SKM-1 treated with dmso at 0.1 percent for 144 hours (cell line): ENCODE measurements at regions not wholly inside any gene's neighbourhood (a gene's known extent, or its start where the extent isn't known, plus 50 kb on each side); places are given as distances from the start of the nearest gene placed in this dataset.
"Not testable (repeated sequence)": the region's sequence is repeated elsewhere in the genome, so short reads cannot be mapped to it uniquely, and the experiment has no call there.

Experiments used
- DNase-seq: peaks from one replicate; lab custom pipeline; 2025; ENCODE audit not compliant: unreplicated experiment; lab: John Stamatoyannopoulos, UW

DNA sequence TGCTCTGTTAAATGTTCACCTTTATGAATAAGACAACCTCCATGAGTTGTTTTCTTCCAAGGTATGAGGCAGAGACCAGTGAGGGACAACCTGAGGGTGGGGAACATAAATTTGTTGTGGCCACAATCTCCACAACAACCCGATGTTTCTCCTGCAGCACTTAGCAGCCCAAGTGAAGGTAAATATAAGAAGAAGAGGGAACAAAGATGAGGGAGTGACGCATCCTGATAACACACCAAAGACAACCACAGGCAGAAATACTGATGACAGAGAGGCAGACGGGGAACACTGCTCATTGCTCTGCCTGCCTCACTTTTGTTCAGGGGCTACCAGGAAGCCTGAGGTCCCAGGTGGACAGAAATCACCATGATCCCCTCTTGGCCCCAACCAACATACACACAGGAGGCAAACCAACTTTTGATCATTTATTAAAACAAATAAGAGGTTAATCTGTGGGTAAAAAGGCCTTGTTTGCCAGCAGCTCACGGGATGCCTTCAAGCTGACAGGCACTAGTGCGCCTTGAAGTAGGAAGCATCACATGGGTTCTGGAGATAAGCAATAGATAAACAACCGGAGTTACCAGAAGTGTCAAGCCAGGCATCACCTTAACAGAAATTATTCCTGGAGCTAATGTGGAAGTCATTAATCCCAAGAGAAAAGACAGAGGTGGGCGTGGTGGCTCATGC lies 104.9 kb upstream of the ALDH3B2 start:
- not testable (repeated sequence) for DNase-seq

DNA sequence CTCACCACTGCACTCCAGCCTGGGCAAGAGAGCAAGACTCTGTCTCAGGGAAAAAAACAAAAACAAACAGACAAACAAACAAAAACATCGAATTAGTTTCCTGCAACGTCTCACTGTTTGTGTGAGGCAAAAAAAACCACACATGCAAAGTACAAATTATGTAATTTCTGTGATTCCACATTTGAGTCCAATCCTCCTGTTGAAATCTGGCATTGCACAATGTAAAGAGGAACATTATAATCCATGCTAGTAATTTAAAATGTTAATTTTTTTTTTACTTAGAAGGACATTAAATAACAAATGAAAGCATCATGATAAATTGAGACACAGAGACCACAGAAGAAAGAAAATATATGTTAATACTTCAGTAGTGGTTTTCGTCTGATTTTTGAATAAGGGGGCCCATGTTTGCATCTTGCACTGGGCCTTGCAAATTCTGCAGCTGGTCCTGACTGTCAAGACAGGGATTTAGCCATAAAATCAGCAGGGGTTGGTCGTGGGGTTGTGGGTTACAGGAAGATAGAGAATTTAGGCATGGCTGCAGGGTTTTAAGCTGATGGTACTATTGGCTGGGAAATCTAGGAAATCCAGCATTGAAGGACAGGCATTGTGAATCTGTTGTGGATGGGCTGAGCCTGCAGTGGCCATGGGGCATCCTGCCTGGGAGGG lies 102.6 kb upstream of the ALDH3B2 start:
- no peak for DNase-seq

DNA sequence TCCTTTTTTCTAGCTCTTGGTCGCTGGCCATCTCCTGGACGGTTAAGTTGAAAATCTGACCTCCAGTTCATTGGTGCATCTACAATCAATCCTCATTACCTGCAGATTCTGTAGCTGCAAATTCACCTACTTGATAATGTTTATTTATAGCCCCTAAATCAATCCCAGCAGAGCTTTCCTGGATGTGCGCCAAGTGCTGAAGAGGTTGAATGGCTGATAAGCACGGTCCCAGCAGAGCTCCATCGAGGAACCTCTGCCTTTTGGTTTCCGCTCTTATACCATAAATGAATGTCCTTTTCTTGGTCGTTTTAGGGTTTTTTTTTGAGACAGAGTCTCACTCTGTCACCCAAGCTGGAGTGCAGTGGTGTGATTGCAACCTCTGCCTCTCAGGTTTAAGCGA lies 99.8 kb upstream of the ALDH3B2 start:
- DNase-seq, result not testable (repeated sequence)

DNA sequence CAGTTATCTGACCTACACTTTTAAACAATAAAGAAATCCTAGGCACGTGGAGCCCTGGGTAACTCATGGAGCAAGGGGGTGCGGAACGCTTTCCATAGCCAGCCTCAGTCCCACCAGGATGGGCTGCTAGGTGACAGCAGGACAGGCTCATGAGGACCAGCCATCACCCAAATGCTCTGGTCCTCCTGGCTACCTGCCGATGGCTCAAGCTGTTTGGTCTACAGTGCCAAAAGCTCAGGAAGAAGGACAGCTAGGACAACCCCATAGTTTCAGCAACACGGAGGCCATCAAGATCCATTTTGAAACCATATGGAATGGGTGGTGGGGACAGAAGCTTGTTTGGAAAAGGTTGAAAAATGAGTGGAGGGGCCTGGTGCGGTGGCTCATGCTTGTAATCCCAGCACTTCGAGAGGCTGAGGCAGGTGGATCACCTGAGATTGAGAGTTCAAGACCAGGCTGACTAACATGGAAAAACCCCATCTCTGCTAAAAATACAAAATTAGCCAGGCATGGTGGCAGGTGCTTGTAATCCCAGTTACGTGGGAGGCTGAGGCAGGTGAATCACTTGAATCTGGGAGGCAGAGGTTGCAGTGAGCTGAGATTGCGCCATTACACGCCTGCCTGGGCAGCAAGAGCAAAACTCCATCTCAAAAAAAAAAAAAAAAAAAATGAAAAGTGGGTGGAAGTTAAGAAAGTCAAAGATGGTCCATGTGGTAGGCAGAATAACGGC lies 93.7 kb upstream of the ALDH3B2 start:
- DNase-seq, result not testable (repeated sequence)

DNA sequence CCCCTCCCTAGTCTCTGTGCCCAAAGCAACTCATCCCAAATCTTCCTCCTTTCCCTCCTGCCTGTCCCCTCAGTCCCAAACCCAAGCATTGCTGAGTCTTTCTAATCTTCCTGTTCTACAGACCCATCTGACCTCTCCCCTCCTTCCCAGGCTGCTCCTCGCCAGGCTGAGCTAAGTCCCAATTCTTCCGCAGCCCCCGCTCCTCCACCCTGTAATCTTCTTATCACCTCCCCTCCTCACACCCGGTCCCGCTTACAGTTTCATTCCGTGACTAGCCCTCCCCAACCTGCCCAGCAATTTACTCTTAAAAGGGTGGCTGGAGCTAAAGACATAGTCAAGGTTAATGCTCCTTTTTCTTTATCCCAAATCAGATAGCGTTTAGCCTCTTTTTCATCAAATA lies 86.8 kb upstream of the ALDH3B2 start:
- not testable (repeated sequence) for DNase-seq

GRCh38 chr11:67759321-67759720 lies 84.9 kb upstream of the ALDH3B2 start:
- not testable (repeated sequence) for DNase-seq

DNA sequence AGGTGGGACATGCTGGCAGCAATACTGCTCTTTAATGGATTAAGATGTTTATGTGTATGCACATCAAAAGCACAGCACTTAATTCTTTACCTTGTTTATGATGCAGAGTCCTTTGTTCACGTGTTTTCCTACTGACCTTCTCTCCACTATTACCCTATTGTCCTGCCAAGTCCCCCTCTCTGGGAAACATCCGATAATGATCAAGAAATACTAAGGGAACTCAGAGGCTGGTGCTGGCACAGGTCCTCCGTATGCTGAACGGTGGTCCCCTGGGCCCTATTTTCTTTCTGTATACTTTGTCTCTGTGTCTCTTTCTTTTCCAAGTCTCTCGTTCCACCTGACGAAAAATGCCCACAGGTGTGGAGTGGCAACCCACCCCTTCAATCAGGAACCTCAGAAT lies 84.0 kb upstream of the ALDH3B2 start:
- DNase-seq, result not testable (repeated sequence)

DNA sequence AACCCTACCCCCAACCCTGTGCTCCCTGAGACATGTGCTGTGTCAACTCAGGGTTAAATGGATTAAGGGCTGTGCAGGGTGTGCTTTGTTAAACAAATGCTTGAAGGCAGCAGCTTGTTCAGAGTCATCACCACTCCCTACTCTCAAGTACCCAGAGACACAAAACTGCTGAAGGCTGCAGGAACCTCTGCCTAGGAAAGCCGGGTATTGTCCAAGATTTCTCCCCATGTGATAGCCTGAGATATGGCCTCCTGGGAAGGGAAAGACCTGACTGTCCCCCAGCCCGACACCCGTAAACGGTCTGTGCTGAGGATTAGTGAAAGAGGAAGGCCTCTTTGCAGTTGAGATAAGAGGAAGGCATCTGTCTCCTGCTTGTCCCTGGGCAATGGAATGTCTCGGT lies 83.6 kb upstream of the ALDH3B2 start:
- not testable (repeated sequence) for DNase-seq

DNA sequence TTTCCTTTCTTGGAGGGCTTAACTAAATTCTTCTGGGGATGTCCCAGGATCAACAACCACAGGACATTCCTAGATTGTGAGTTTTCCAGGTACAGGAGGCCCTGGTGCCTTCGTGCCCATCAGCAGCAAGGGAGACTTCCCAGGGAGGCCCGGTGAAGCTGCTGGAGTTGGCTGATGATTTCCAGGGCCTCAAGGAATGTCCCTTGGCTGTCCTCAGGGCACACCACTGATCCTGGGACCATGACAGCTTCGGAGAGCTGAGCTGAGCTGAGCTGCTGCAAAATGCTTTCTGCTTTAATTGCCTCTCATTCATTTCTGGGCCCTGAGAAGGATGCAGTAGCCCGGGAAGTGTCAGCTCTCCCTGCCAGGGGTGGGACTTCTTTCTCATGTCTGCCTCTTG lies 79.4 kb upstream of the ALDH3B2 start:
- DNase-seq, result not testable (repeated sequence)

- no peak for DNase-seq
These were observed 70.8 kb upstream of the ALDH3B2 start for GRCh38 chr11:67745181-67745726.

GRCh38 chr11:67744231-67744630 lies 69.8 kb upstream of the ALDH3B2 start:
- not testable (repeated sequence) for DNase-seq

DNA sequence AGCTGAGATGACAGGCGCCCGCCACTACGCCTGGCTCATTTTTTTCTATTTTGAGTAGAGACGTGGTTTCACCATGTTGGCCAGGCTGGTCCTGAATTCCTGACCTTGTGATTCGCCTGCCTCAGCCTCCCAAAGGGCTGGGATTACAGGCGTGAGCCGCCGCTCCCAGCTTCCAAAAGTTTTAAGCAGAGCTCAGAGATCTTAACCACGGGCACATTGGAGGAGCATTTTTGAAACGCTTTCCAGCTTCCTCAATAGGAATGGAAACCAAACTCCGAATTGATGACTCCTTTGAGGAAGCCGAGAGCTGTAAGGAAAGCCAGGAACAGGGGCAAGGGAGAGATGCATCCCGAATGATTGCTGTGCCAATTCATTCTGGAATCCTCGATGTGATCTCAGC lies 63.8 kb upstream of the ALDH3B2 start:
- DNase-seq, result not testable (repeated sequence)

GRCh38 chr11:67737562-67738080 lies 63.2 kb upstream of the ALDH3B2 start:
- DNase-seq, result not testable (repeated sequence)

DNA sequence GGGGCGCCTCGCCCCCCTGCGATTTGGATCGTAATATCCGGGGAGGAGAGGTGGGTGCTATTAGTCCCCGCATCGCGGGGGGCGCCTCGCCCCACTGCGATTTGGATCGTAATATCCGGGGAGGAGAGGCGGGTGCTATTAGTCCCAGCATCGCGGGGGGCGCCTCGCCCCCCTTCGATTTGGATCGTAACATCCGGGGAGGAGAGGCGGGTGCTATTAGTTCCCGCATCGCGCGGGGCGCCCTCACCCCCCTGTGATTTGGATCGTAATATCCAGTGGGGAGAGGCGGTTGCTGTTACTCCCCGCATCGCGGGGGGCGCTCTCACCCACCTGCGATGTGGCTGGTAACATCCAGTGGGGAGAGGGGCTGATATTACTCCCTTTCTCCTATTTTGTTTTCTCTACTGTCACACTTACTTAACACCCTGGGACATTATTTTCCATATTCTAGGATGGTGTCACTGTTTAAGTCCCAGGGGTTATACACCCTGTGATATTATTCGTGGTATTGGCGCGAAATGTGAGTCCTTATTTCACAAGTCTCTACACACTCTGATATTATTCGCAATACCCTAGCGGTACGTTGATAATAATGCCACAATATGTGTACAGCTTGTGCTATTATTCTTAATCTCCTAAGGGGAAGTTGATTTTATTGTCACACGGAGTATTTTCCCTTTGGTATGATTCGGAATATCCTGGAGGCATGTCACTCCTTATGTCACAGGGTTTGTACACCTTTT lies 57.8 kb upstream of the ALDH3B2 start:
- DNase-seq, result peak; percentile 21

DNA sequence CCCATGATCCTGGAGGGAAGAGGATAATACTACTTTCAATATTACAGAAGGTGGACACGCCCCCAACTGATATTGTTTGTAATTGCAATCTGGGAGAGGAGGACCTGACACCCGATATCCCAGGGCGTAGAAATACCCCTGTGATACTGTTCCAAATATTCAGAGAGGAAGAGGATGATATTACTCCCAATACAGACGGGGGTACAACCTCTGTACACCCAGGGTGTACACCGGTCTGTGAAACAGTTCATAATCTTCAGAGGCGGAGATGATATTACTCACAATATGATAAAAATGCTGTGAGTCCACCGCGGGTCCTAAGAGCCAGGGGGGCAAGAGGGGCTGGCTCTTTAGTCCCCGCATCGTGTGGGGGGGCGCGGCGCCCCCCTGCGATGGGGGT lies 57.2 kb upstream of the ALDH3B2 start:
- DNase-seq, result no peak

DNA sequence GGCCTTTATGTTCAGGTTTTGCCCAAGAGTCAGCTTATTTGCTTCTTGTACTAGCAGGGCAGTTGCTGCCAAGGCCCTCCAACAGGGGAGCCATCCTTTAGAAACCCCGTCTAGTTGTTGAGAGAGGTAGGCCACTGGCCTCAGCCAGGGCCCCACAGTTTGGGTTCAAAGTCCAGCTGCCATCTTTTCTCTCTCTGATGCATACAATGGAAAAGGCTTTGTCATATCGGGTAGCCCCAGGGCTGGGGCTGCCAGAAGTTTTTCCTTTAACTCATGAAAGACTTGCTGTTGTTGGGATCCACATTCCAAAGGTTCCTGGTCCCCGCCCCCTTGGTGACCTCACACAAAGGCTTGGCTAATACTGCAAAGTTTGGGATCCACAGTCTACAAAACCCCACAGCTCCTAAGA lies 53.7 kb upstream of the ALDH3B2 start:
- DNase-seq, result not testable (repeated sequence)

GRCh38 chr11:67727066-67728040 lies 52.9 kb upstream of the ALDH3B2 start:
- DNase-seq, result not testable (repeated sequence)
